ENCODE measurements at regions not wholly inside any gene's neighbourhood (a gene's known extent, or its start where the extent isn't known, plus 50 kb on each side); places are given as distances from the start of the nearest gene placed in this dataset.

GRCh38 chr2:83859553-83859952 lies 599.5 kb downstream of the SUCLG1 start:
- intact Hi-C loops (cut with DNase I) = no loop called here
- no peaks in the 10 kb centered on the region for H3K36me3 ChIP-seq
- H3K27ac ChIP-seq = no peak overlapping the region
- H3K27me3 ChIP-seq = no peaks in the 10 kb centered on the region
- no peak for ATAC-seq
- peaks cover 0 to 2% (median 0%) of the 10 kb centered on the region in 12 donors for H3K9me3 ChIP-seq
- 94 to 97% (median 95%) methylated on average over 1 of the region's 1 CpG for WGBS, 4 donors
- no peak for DNase-seq
- H3K4me3 ChIP-seq = no peak overlapping the region
- no peaks in the 10 kb centered on the region for H3K4me1 ChIP-seq
- TF ChIP-seq CTCF (IDR thresholded peaks at IDR 0.05) (no peak), POLR2A (IDR thresholded peaks at IDR 0.05) (no peak)

GRCh38 chr2:83851066-83851465 lies 608.0 kb downstream of the SUCLG1 start:
- Histone ChIP-seq H3K4me1 (no peaks in the 10 kb centered on the region), H3K9me3 (peaks cover 0 to 10% (median 0%) of the 10 kb centered on the region in 12 donors), H3K27me3 (no peaks in the 10 kb centered on the region), H3K36me3 (no peaks in the 10 kb centered on the region), H3K4me3 (no peak overlapping the region), H3K27ac (no peak overlapping the region)
- WGBS, 4 donors = 87 to 94% (median 94%) methylated on average over 5 of the region's 5 CpGs
- intact Hi-C loops (cut with DNase I) = no loop called here
- no peak for DNase-seq
- ATAC-seq = no peak
- TF ChIP-seq POLR2A (IDR thresholded peaks at IDR 0.05) (no peak), CTCF (IDR thresholded peaks at IDR 0.05) (no peak)

- WGBS, 4 donors = 56 to 68% (median 66%) methylated on average over 3 of the region's 3 CpGs
- TF ChIP-seq CTCF (IDR thresholded peaks at IDR 0.05) (no peak), POLR2A (IDR thresholded peaks at IDR 0.05) (no peak)
- H3K9me3 ChIP-seq = peaks cover 0 to 10% (median 0%) of the 10 kb centered on the region in 12 donors
- ATAC-seq (no peak), DNase-seq (no peak)
- H3K36me3 ChIP-seq = no peaks in the 10 kb centered on the region
- intact Hi-C loops (cut with DNase I) = no loop called here
- H3K27me3 ChIP-seq = no peaks in the 10 kb centered on the region
- no peak overlapping the region for H3K4me3 ChIP-seq
- H3K27ac ChIP-seq = no peak overlapping the region
- H3K4me1 ChIP-seq = no peaks in the 10 kb centered on the region
Measured at GRCh38 chr2:83850071-83850725, 608.9 kb downstream of the SUCLG1 start.

GRCh38 chr2:83844490-83844889 lies 614.6 kb downstream of the SUCLG1 start:
- TF ChIP-seq CTCF (IDR thresholded peaks at IDR 0.05) = no peak
- no peak for TF ChIP-seq POLR2A (IDR thresholded peaks at IDR 0.05)
- Histone ChIP-seq H3K4me3 (no peak overlapping the region), H3K27ac (no peak overlapping the region), H3K4me1 (no peaks in the 10 kb centered on the region), H3K27me3 (no peaks in the 10 kb centered on the region), H3K36me3 (no peaks in the 10 kb centered on the region), H3K9me3 (no peaks in the 10 kb centered on the region)
- no peak for ATAC-seq
- intact Hi-C loops (cut with DNase I) = no loop called here
- no peak for DNase-seq
- WGBS, 4 donors = 74 to 82% (median 78%) methylated on average over 2 of the region's 2 CpGs

Measured in heart left ventricle (tissue), 16 donors.